ENCODE measurements at regions not wholly inside any gene's neighbourhood (a gene's known extent, or its start where the extent isn't known, plus 50 kb on each side); places are given as distances from the start of the nearest gene placed in this dataset.

DNA sequence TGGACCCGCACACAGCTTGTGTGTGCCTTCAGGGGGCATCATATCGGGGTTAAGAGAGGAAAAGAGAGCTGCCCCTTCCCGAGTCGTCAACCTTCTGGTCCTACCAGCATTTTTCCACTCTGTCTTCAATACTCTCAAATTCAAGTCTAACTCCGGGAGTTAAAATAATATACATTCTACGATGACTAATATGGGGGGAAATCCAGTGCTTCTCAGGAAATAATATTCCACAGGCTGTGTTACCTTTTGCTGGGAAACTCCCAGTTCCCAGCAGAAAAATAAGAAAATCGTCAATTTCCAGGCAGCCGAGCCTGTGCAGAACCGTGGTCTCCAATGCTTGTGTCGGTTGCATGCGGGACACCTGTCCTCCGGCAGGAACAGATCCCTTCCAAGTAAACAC, 105.0 kb upstream of the FOXF1 start:
- TF ChIP-seq CEBPB (IDR thresholded peaks at IDR 0.05), result no peak
- TF ChIP-seq EP300 (IDR thresholded peaks at IDR 0.05; ENCODE audit: borderline replicate concordance), result no peak
- TF ChIP-seq, protein P1, sequence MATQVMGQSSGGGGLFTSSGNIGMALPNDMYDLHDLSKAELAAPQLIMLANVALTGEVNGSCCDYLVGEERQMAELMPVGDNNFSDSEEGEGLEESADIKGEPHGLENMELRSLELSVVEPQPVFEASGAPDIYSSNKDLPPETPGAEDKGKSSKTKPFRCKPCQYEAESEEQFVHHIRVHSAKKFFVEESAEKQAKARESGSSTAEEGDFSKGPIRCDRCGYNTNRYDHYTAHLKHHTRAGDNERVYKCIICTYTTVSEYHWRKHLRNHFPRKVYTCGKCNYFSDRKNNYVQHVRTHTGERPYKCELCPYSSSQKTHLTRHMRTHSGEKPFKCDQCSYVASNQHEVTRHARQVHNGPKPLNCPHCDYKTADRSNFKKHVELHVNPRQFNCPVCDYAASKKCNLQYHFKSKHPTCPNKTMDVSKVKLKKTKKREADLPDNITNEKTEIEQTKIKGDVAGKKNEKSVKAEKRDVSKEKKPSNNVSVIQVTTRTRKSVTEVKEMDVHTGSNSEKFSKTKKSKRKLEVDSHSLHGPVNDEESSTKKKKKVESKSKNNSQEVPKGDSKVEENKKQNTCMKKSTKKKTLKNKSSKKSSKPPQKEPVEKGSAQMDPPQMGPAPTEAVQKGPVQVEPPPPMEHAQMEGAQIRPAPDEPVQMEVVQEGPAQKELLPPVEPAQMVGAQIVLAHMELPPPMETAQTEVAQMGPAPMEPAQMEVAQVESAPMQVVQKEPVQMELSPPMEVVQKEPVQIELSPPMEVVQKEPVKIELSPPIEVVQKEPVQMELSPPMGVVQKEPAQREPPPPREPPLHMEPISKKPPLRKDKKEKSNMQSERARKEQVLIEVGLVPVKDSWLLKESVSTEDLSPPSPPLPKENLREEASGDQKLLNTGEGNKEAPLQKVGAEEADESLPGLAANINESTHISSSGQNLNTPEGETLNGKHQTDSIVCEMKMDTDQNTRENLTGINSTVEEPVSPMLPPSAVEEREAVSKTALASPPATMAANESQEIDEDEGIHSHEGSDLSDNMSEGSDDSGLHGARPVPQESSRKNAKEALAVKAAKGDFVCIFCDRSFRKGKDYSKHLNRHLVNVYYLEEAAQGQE (IDR thresholded peaks at IDR 0.05; ENCODE audit: low read depth), result no peak
- no peak for TF ChIP-seq NFIC (IDR thresholded peaks at IDR 0.05)
- no peak for TF ChIP-seq TAF1 (IDR thresholded peaks at IDR 0.05; ENCODE audit: low read depth)
- no peak for TF ChIP-seq TEAD4 (IDR thresholded peaks at IDR 0.05)
- TF ChIP-seq YY1 (IDR thresholded peaks at IDR 0.05; ENCODE audit: low read depth), result no peak
- no peak for TF ChIP-seq EGR1 (IDR thresholded peaks at IDR 0.05)
- TF ChIP-seq, protein P2, sequence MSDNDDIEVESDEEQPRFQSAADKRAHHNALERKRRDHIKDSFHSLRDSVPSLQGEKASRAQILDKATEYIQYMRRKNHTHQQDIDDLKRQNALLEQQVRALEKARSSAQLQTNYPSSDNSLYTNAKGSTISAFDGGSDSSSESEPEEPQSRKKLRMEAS (IDR thresholded peaks at IDR 0.05), result no peak
- TF ChIP-seq ZBTB7A (IDR thresholded peaks at IDR 0.05; ENCODE audit: low read depth), result no peak
- no peak for TF ChIP-seq CREB1 (IDR thresholded peaks at IDR 0.05; ENCODE audit: low read depth)
- TF ChIP-seq USF1 (IDR thresholded peaks at IDR 0.05), result no peak
- no peak for TF ChIP-seq RAD21 (IDR thresholded peaks at IDR 0.05; ENCODE audit: low read depth)

All from Ishikawa (cell line).